GM23338 (cell line): ENCODE measurements at regions not wholly inside any gene's neighbourhood (a gene's known extent, or its start where the extent isn't known, plus 50 kb on each side); places are given as distances from the start of the nearest gene placed in this dataset.

Experiments
- CREB1 ChIP-seq: fragments of 250-450 bp; sonication (Bioruptor Pico); IDR thresholded peaks from 2 replicates; pipeline ENCODE4 v1.5.0; 2020; ENCODE audit warnings: low read depth, mild to moderate bottlenecking, moderate library complexity
- EZH2 ChIP-seq: fragments of 200-600 bp; sonication (generic); IDR thresholded peaks from one replicate; pipeline ENCODE4 v1.8.0; 2017; ENCODE audit warnings: antibody characterized with exemption, mild to moderate bottlenecking, low read depth; ENCODE audit not compliant: unreplicated experiment
- EZH2phosphoT487 ChIP-seq: fragments of 200-600 bp; sonication (generic); IDR thresholded peaks from one replicate; pipeline ENCODE4 v1.8.1; 2018; ENCODE audit warnings: antibody characterized with exemption; ENCODE audit not compliant: unreplicated experiment
- JUNB ChIP-seq: IDR thresholded peaks from one replicate; pipeline ENCODE4 v1.6.1; 2016; ENCODE audit warnings: antibody characterized with exemption; ENCODE audit not compliant: unreplicated experiment
- NANOG ChIP-seq: IDR thresholded peaks from 2 replicates; pipeline ENCODE4 v1.6.1; 2016; ENCODE audit warnings: antibody characterized with exemption, borderline replicate concordance
- POLR2AphosphoS5 ChIP-seq: IDR thresholded peaks from 2 replicates; pipeline ENCODE4 v1.6.1; 2016; ENCODE audit warnings: antibody characterized with exemption, low read depth
- ZNF114 ChIP-seq: fragments of 250-450 bp; sonication (Bioruptor Pico); IDR thresholded peaks from 2 replicates; pipeline ENCODE4 v1.5.0; 2020; ENCODE audit warnings: mild to moderate bottlenecking, moderate library complexity
- ZNF331 ChIP-seq: fragments of 250-450 bp; sonication (Bioruptor Pico); IDR thresholded peaks from 2 replicates; pipeline ENCODE4 v1.5.0; 2020; ENCODE audit warnings: low read depth, mild to moderate bottlenecking, moderate library complexity
- TF ChIP-seq, protein P1 (sequence below): IDR thresholded peaks from 2 replicates; pipeline ENCODE4 v1.6.1; 2016; ENCODE audit warnings: antibody characterized with exemption
- TF ChIP-seq, protein P2 (sequence below), 2 experiments: fragments of 200-600 bp in 1 of 2; sonication (generic) in 1 of 2; conservative IDR thresholded peaks; 2 replicates each; pipeline versions ENCODE4 v1.5.1 to v1.6.1; 2016 to 2017; ENCODE audit warnings: antibody characterized with exemption in 2 of 2, low read depth in 2 of 2, mild to moderate bottlenecking in 2 of 2, moderate library complexity in 1 of 2
- TF ChIP-seq, protein P3 (sequence below): IDR thresholded peaks from one replicate; pipeline ENCODE4 v1.6.1; 2018; ENCODE audit warnings: antibody characterized with exemption; ENCODE audit not compliant: unreplicated experiment
- TF ChIP-seq, protein P4 (sequence below): fragments of 250-450 bp; sonication (Bioruptor Pico); IDR thresholded peaks from 2 replicates; pipeline ENCODE4 v1.5.0; 2020; ENCODE audit warnings: mild to moderate bottlenecking, moderate library complexity

DNA sequence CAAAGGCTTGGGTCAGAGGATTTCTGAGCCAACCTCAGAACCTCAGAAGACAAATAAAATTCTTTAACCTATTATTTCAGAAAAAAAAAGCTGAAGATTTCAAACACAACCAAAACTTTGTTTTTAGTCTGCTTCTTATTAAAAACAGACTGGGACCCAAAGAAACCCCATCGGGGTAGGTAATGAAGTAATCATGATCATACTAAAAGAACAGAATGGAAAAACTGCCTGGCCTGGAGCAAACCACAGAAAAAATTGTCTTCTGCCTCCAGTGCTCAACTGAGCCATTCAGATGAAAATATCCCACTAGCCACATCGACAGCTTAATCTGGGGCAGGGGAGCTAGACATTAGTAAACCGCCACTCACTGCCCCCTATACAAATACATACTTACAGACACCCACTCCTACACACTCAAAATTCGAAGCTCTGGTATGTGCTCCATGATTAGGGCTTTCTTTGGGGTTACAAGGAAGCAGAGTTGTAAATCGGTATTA lies 76.5 kb downstream of the SDC1 start:
- TF ChIP-seq, protein P1, sequence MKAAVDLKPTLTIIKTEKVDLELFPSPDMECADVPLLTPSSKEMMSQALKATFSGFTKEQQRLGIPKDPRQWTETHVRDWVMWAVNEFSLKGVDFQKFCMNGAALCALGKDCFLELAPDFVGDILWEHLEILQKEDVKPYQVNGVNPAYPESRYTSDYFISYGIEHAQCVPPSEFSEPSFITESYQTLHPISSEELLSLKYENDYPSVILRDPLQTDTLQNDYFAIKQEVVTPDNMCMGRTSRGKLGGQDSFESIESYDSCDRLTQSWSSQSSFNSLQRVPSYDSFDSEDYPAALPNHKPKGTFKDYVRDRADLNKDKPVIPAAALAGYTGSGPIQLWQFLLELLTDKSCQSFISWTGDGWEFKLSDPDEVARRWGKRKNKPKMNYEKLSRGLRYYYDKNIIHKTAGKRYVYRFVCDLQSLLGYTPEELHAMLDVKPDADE: no peak
- TF ChIP-seq, protein P2, sequence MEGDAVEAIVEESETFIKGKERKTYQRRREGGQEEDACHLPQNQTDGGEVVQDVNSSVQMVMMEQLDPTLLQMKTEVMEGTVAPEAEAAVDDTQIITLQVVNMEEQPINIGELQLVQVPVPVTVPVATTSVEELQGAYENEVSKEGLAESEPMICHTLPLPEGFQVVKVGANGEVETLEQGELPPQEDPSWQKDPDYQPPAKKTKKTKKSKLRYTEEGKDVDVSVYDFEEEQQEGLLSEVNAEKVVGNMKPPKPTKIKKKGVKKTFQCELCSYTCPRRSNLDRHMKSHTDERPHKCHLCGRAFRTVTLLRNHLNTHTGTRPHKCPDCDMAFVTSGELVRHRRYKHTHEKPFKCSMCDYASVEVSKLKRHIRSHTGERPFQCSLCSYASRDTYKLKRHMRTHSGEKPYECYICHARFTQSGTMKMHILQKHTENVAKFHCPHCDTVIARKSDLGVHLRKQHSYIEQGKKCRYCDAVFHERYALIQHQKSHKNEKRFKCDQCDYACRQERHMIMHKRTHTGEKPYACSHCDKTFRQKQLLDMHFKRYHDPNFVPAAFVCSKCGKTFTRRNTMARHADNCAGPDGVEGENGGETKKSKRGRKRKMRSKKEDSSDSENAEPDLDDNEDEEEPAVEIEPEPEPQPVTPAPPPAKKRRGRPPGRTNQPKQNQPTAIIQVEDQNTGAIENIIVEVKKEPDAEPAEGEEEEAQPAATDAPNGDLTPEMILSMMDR (conservative IDR thresholded peaks at IDR 0.05; ENCODE audit: low read depth in 2 of 2): no peak
- TF ChIP-seq POLR2AphosphoS5: no peak
- no peak for TF ChIP-seq CREB1
- TF ChIP-seq JUNB: no peak
- no peak for TF ChIP-seq EZH2phosphoT487
- TF ChIP-seq, protein P3, sequence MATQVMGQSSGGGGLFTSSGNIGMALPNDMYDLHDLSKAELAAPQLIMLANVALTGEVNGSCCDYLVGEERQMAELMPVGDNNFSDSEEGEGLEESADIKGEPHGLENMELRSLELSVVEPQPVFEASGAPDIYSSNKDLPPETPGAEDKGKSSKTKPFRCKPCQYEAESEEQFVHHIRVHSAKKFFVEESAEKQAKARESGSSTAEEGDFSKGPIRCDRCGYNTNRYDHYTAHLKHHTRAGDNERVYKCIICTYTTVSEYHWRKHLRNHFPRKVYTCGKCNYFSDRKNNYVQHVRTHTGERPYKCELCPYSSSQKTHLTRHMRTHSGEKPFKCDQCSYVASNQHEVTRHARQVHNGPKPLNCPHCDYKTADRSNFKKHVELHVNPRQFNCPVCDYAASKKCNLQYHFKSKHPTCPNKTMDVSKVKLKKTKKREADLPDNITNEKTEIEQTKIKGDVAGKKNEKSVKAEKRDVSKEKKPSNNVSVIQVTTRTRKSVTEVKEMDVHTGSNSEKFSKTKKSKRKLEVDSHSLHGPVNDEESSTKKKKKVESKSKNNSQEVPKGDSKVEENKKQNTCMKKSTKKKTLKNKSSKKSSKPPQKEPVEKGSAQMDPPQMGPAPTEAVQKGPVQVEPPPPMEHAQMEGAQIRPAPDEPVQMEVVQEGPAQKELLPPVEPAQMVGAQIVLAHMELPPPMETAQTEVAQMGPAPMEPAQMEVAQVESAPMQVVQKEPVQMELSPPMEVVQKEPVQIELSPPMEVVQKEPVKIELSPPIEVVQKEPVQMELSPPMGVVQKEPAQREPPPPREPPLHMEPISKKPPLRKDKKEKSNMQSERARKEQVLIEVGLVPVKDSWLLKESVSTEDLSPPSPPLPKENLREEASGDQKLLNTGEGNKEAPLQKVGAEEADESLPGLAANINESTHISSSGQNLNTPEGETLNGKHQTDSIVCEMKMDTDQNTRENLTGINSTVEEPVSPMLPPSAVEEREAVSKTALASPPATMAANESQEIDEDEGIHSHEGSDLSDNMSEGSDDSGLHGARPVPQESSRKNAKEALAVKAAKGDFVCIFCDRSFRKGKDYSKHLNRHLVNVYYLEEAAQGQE: no peak
- TF ChIP-seq EZH2: no peak
- TF ChIP-seq NANOG: no peak
- no peak for TF ChIP-seq ZNF331 (CRISPR knock-in tag)
- TF ChIP-seq, protein P4, sequence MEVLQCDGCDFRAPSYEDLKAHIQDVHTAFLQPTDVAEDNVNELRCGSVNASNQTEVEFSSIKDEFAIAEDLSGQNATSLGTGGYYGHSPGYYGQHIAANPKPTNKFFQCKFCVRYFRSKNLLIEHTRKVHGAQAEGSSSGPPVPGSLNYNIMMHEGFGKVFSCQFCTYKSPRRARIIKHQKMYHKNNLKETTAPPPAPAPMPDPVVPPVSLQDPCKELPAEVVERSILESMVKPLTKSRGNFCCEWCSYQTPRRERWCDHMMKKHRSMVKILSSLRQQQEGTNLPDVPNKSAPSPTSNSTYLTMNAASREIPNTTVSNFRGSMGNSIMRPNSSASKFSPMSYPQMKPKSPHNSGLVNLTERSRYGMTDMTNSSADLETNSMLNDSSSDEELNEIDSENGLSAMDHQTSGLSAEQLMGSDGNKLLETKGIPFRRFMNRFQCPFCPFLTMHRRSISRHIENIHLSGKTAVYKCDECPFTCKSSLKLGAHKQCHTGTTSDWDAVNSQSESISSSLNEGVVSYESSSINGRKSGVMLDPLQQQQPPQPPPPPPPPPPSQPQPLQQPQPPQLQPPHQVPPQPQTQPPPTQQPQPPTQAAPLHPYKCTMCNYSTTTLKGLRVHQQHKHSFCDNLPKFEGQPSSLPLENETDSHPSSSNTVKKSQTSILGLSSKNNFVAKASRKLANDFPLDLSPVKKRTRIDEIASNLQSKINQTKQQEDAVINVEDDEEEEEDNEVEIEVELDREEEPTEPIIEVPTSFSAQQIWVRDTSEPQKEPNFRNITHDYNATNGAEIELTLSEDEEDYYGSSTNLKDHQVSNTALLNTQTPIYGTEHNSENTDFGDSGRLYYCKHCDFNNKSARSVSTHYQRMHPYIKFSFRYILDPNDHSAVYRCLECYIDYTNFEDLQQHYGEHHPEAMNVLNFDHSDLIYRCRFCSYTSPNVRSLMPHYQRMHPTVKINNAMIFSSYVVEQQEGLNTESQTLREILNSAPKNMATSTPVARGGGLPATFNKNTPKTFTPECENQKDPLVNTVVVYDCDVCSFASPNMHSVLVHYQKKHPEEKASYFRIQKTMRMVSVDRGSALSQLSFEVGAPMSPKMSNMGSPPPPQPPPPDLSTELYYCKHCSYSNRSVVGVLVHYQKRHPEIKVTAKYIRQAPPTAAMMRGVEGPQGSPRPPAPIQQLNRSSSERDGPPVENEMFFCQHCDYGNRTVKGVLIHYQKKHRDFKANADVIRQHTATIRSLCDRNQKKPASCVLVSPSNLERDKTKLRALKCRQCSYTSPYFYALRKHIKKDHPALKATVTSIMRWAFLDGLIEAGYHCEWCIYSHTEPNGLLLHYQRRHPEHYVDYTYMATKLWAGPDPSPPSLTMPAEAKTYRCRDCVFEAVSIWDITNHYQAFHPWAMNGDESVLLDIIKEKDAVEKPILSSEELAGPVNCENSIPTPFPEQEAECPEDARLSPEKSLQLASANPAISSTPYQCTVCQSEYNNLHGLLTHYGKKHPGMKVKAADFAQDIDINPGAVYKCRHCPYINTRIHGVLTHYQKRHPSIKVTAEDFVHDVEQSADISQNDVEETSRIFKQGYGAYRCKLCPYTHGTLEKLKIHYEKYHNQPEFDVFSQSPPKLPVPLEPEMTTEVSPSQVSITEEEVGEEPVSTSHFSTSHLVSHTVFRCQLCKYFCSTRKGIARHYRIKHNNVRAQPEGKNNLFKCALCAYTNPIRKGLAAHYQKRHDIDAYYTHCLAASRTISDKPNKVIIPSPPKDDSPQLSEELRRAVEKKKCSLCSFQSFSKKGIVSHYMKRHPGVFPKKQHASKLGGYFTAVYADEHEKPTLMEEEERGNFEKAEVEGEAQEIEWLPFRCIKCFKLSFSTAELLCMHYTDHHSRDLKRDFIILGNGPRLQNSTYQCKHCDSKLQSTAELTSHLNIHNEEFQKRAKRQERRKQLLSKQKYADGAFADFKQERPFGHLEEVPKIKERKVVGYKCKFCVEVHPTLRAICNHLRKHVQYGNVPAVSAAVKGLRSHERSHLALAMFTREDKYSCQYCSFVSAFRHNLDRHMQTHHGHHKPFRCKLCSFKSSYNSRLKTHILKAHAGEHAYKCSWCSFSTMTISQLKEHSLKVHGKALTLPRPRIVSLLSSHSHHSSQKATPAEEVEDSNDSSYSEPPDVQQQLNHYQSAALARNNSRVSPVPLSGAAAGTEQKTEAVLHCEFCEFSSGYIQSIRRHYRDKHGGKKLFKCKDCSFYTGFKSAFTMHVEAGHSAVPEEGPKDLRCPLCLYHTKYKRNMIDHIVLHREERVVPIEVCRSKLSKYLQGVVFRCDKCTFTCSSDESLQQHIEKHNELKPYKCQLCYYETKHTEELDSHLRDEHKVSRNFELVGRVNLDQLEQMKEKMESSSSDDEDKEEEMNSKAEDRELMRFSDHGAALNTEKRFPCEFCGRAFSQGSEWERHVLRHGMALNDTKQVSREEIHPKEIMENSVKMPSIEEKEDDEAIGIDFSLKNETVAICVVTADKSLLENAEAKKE (CRISPR knock-in tag): no peak
- no peak for TF ChIP-seq ZNF114 (CRISPR knock-in tag)
